ENCODE measurements at regions not wholly inside any gene's neighbourhood (a gene's known extent, or its start where the extent isn't known, plus 50 kb on each side); places are given as distances from the start of the nearest gene placed in this dataset.

GRCh38 chr2:239590276-239590675 is 189.5 kb upstream of the HDAC4 start:
- no peak for DNase-seq (ENCODE audit: low spot score)
- H3K4me1 ChIP-seq (replicated peaks): no peaks in the 10 kb centered on the region
- no peaks in the 10 kb centered on the region for H3K9me3 ChIP-seq
- no peak overlapping the region for H3K27ac ChIP-seq
- 95% methylated on average over 5 of the region's 5 CpGs for WGBS
- no peaks in the 10 kb centered on the region for H3K27me3 ChIP-seq (replicated peaks; ENCODE audit: insufficient read depth)
- TF ChIP-seq POLR2A (IDR thresholded peaks at IDR 0.05) (no peak), POLR2AphosphoS5 (IDR thresholded peaks at IDR 0.05) (no peak), CTCF (IDR thresholded peaks at IDR 0.05) (no peak)
- intact Hi-C loops (cut with DNase I): no loop called here
- H3K4me3 ChIP-seq: no peak overlapping the region
- H3K36me3 ChIP-seq: no peaks in the 10 kb centered on the region

- Histone ChIP-seq H3K4me1 (replicated peaks) (no peaks in the 10 kb centered on the region), H3K36me3 (no peaks in the 10 kb centered on the region), H3K9me3 (no peaks in the 10 kb centered on the region), H3K27ac (no peak overlapping the region), H3K4me3 (no peak overlapping the region), H3K27me3 (replicated peaks; ENCODE audit: insufficient read depth) (no peaks in the 10 kb centered on the region)
- TF ChIP-seq POLR2A (IDR thresholded peaks at IDR 0.05) (no peak), POLR2AphosphoS5 (IDR thresholded peaks at IDR 0.05) (no peak), CTCF (IDR thresholded peaks at IDR 0.05) (no peak)
- no peak for DNase-seq (ENCODE audit: low spot score)
- WGBS: 87% methylated on average over 10 of the region's 10 CpGs
- intact Hi-C loops (cut with DNase I): no loop called here
Measured at GRCh38 chr2:239589833-239590232, 189.0 kb upstream of the HDAC4 start.

- no peak for TF ChIP-seq POLR2AphosphoS5 (IDR thresholded peaks at IDR 0.05)
- no peak for TF ChIP-seq CTCF (IDR thresholded peaks at IDR 0.05)
- TF ChIP-seq POLR2A (IDR thresholded peaks at IDR 0.05): no peak
- H3K27ac ChIP-seq: no peak overlapping the region
- intact Hi-C loops (cut with DNase I): no loop called here
- H3K36me3 ChIP-seq: no peaks in the 10 kb centered on the region
- no peak for DNase-seq (ENCODE audit: low spot score)
- H3K9me3 ChIP-seq: no peaks in the 10 kb centered on the region
- H3K4me1 ChIP-seq (replicated peaks): no peaks in the 10 kb centered on the region
- WGBS: 76% methylated on average over 7 of the region's 7 CpGs
- H3K27me3 ChIP-seq (replicated peaks; ENCODE audit: insufficient read depth): no peaks in the 10 kb centered on the region
- no peak overlapping the region for H3K4me3 ChIP-seq
Measured at GRCh38 chr2:239589270-239589825, 188.5 kb upstream of the HDAC4 start.

- WGBS: 92% methylated on average over 13 of the region's 13 CpGs
- Histone ChIP-seq H3K27ac (no peak overlapping the region), H3K9me3 (no peaks in the 10 kb centered on the region), H3K4me1 (replicated peaks) (no peaks in the 10 kb centered on the region), H3K36me3 (no peaks in the 10 kb centered on the region), H3K27me3 (replicated peaks; ENCODE audit: insufficient read depth) (no peaks in the 10 kb centered on the region), H3K4me3 (no peak overlapping the region)
- DNase-seq (ENCODE audit: low spot score): no peak
- intact Hi-C loops (cut with DNase I): no loop called here
- TF ChIP-seq POLR2A (IDR thresholded peaks at IDR 0.05) (no peak), POLR2AphosphoS5 (IDR thresholded peaks at IDR 0.05) (no peak), CTCF (IDR thresholded peaks at IDR 0.05) (no peak)
Measured at GRCh38 chr2:239588451-239589269, 187.8 kb upstream of the HDAC4 start.

- Histone ChIP-seq H3K4me1 (replicated peaks) (no peaks in the 10 kb centered on the region), H3K27ac (no peak overlapping the region), H3K9me3 (no peaks in the 10 kb centered on the region), H3K27me3 (replicated peaks; ENCODE audit: insufficient read depth) (no peaks in the 10 kb centered on the region), H3K36me3 (no peaks in the 10 kb centered on the region), H3K4me3 (no peak overlapping the region)
- TF ChIP-seq POLR2A (IDR thresholded peaks at IDR 0.05) (no peak), CTCF (IDR thresholded peaks at IDR 0.05) (no peak), POLR2AphosphoS5 (IDR thresholded peaks at IDR 0.05) (no peak)
- no peak for DNase-seq (ENCODE audit: low spot score)
- intact Hi-C loops (cut with DNase I): no loop called here
- WGBS: 73% methylated on average over 14 of the region's 14 CpGs
Measured at GRCh38 chr2:239587841-239588240, 187.0 kb upstream of the HDAC4 start.
